MM.1S (cell line): ENCODE measurements at regions not wholly inside any gene's neighbourhood (a gene's known extent, or its start where the extent isn't known, plus 50 kb on each side); places are given as distances from the start of the nearest gene placed in this dataset.

ENCODE experiments used
- DNase-seq: peaks from one replicate; pipeline ENCODE4 v3.0.0-alpha.2; 2015
- H2AFZ ChIP-seq: fragments of 300-600 bp; sonication (generic); 2 replicates; pipeline ENCODE4 v1.6.0; 2016; ENCODE audit warnings: antibody characterized with exemption, low read length
- H3F3A ChIP-seq: fragments of 300-600 bp; sonication (generic); 2 replicates; pipeline ENCODE4 v1.6.1; 2016; ENCODE audit warnings: mild to moderate bottlenecking, antibody characterized with exemption, low read length, moderate library complexity, mixed read lengths; ENCODE audit not compliant: insufficient read depth
- H3K27ac ChIP-seq: fragments of 300-600 bp; sonication (generic); 2 replicates; pipeline ENCODE4 v1.5.1; 2016; ENCODE audit warnings: mild to moderate bottlenecking, low read length
- H3K27me3 ChIP-seq: fragments of 300-600 bp; sonication (generic); replicated peaks from 2 replicates; pipeline ENCODE4 v1.6.0; 2016; ENCODE audit warnings: low read length; ENCODE audit not compliant: insufficient read depth
- H3K36me3 ChIP-seq: fragments of 300-600 bp; sonication (generic); replicated peaks from 2 replicates; pipeline ENCODE4 v1.6.1; 2016; ENCODE audit warnings: mild to moderate bottlenecking, low read length, mixed read lengths; ENCODE audit not compliant: insufficient read depth
- H3K4me1 ChIP-seq: fragments of 300-600 bp; sonication (generic); 2 replicates; pipeline ENCODE4 v1.6.1; 2016; ENCODE audit warnings: low read length, mixed read lengths
- H3K4me2 ChIP-seq: fragments of 300-600 bp; sonication (generic); 2 replicates; pipeline ENCODE4 v1.6.0; 2016; ENCODE audit warnings: low read depth, low read length
- H3K4me3 ChIP-seq: fragments of 300-600 bp; sonication (generic); 2 replicates; pipeline ENCODE4 v1.5.1; 2016; ENCODE audit warnings: low read length, mixed read lengths
- H3K79me2 ChIP-seq: fragments of 300-600 bp; sonication (generic); 2 replicates; pipeline ENCODE4 v1.6.1; 2016; ENCODE audit warnings: mixed run types, low read length, mixed read lengths
- H3K9ac ChIP-seq: fragments of 300-600 bp; sonication (generic); 2 replicates; pipeline ENCODE4 v1.6.1; 2016; ENCODE audit warnings: low read length, mixed read lengths
- H3K9me2 ChIP-seq: fragments of 300-600 bp; sonication (generic); replicated peaks from 2 replicates; pipeline ENCODE4 v1.6.1; 2016; ENCODE audit warnings: mild to moderate bottlenecking, low read length, mixed read lengths; ENCODE audit not compliant: insufficient read depth
- H3K9me3 ChIP-seq: fragments of 300-600 bp; sonication (generic); replicated peaks from 2 replicates; pipeline ENCODE4 v1.6.1; 2016; ENCODE audit warnings: mild to moderate bottlenecking, low read length, mixed read lengths; ENCODE audit not compliant: insufficient read depth
- H4K20me1 ChIP-seq: fragments of 300-600 bp; sonication (generic); 2 replicates; pipeline ENCODE4 v1.6.1; 2016; ENCODE audit warnings: mild to moderate bottlenecking, low read length, moderate library complexity, mixed read lengths; ENCODE audit not compliant: insufficient read depth
- CTCF ChIP-seq: fragments of 300-600 bp; sonication (generic); IDR thresholded peaks from 2 replicates; pipeline ENCODE4 v1.5.1; 2016; ENCODE audit warnings: antibody characterized with exemption, low read length, mixed read lengths
- EZH2 ChIP-seq: fragments of 300-600 bp; sonication (generic); optimal IDR thresholded peaks from 2 replicates; pipeline ENCODE3; 2017; ENCODE audit warnings: low read depth, mild to moderate bottlenecking, antibody characterized with exemption, low read length, mixed read lengths
- EZH2phosphoT487 ChIP-seq: fragments of 300-600 bp; sonication (generic); IDR thresholded peaks from 2 replicates; pipeline ENCODE4 v1.6.1; 2018; ENCODE audit warnings: antibody characterized with exemption, low read length

DNA sequence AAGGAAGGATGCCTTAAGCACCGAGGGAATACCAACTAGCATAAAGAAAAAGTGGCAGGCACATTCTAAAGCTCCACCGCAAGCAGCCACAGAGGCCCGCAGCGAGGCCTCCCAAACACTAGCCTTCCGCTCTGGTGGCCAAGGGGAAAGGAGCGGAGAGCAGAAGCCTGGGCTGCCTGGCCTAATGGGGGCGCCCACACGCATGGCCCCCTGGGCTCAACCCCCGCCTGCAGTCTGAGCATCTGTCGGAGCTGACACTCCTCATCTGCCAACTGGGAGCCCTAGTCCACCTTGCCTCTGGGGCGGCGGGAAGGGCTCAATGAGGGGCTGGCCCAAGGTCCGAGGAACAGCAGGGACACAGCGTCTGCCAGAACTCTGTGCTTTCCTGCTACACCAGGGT, 50.1 kb upstream of the WNT11 start:
- Histone ChIP-seq H3K9ac (no peak overlapping the region), H2AFZ (no peak overlapping the region), H3K27me3 (peaks cover 15% of the 10 kb centered on the region; the same call in 1 of the 2 replicates), H3K36me3 (no peaks in the 10 kb centered on the region), H3F3A (no peaks in the 10 kb centered on the region), H3K27ac (no peak overlapping the region), H4K20me1 (no peaks in the 10 kb centered on the region), H3K4me1 (no peaks in the 10 kb centered on the region), H3K4me3 (no peak overlapping the region), H3K79me2 (no peaks in the 10 kb centered on the region), H3K9me2 (no peaks in the 10 kb centered on the region), H3K4me2 (no peak overlapping the region), H3K9me3 (no peaks in the 10 kb centered on the region)
- TF ChIP-seq EZH2 (no peak), CTCF (no peak), EZH2phosphoT487 (no peak)
- no peak for DNase-seq
